Body of pancreas (tissue), 4 donors: ENCODE measurements at regions not wholly inside any gene's neighbourhood (a gene's known extent, or its start where the extent isn't known, plus 50 kb on each side); places are given as distances from the start of the nearest gene placed in this dataset.

Experiments used
- CTCF ChIP-seq, 7 experiments: fragments of 450-650 bp in 4 of 7; fragments of 200-600 bp in 3 of 7; sonication (generic) in 3 of 7; IDR thresholded peaks; one replicate each; pipeline ENCODE4 v1.5.1; 2016 to 2019; ENCODE audit warnings: antibody characterized with exemption in 7 of 7
- POLR2A ChIP-seq, 3 donors: fragments of 450-650 bp; IDR thresholded peaks; one replicate each; pipeline ENCODE4 v1.6.1; 2016; ENCODE audit warnings: antibody characterized with exemption in 3 of 3, mild to moderate bottlenecking in 2 of 3

- TF ChIP-seq CTCF (IDR thresholded peaks at IDR 0.05) (no peak), POLR2A (IDR thresholded peaks at IDR 0.05) (no peak)
These were observed 467.5 kb upstream of the CHST9 start for GRCh38 chr18:27652480-27653121.
